ENCODE measurements at regions not wholly inside any gene's neighbourhood (a gene's known extent, or its start where the extent isn't known, plus 50 kb on each side); places are given as distances from the start of the nearest gene placed in this dataset.

DNA sequence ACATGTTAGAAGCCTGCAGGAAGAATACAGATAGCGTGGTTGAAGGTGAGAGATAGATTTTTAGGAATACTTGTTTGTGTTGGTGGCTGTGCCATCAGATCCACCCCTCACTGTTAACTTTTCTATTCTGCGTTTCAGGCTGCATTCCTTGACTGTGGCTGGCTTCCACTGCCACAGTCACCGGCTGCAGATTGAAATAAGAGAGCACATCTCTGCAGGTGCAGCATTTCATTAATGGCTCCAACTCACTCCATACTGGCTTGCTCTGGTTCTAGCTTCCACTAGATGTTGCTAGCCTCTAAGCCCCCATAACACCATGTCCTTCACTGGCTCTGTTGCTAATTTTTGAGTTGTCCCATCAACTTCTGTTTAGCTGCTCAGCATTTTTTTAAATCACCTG, 286.5 kb downstream of the CPS1 start:
- Histone ChIP-seq H2AFZ (ENCODE audit: low read length) (peak overlapping the region; percentile 57; the same call in 1 of the 2 replicates), H3K36me3 (ENCODE audit: control insufficient read depth in 2 of 4, insufficient read depth in 4 of 4, low read length in 3 of 4) (no peaks in the 10 kb centered on the region), H3K14ac (ENCODE audit: insufficient read length) (no peak overlapping the region), H4K91ac (replicated peaks; ENCODE audit: insufficient read length, low read length) (no peak overlapping the region), H3K4me1 (replicated peaks in 1 of 4; ENCODE audit: control insufficient read depth in 3 of 4, insufficient read depth in 4 of 4, low read length in 3 of 4) (peaks cover 0 to 4% (median 2%) of the 10 kb centered on the region in 4 experiments; a peak in 2 of 7 replicates), H3K18ac (ENCODE audit: extremely low read depth, low read length) (no peak overlapping the region), H3K4me3 (ENCODE audit: extremely low read depth in 1 of 4, insufficient read depth in 2 of 4, low read depth in 3 of 4, low read length in 4 of 4) (no peak overlapping the region), H4K8ac (ENCODE audit: extremely low read depth, insufficient read depth, low read length) (no peak overlapping the region), H3K9me3 (ENCODE audit: insufficient read depth in 2 of 2, low read depth in 1 of 2, low read length in 1 of 2) (no peaks in the 10 kb centered on the region), H3K56ac (replicated peaks; ENCODE audit: insufficient read length, low read depth, low read length) (no peak overlapping the region), H3K4me2 (ENCODE audit: insufficient read depth in 1 of 2, low read depth in 2 of 2, low read length in 2 of 2) (no peak overlapping the region), H2BK12ac (ENCODE audit: low read depth, low read length) (no peak overlapping the region), H3K79me2 (ENCODE audit: control insufficient read depth in 1 of 2, insufficient read depth in 2 of 2, low read length in 2 of 2) (no peaks in the 10 kb centered on the region), H2BK5ac (ENCODE audit: low read depth, low read length) (no peak overlapping the region), H3K27ac (ENCODE audit: low read depth, low read length) (no peak overlapping the region), H3K27me3 (replicated peaks in 1 of 4; ENCODE audit: control insufficient read depth in 3 of 4, extremely low read depth in 1 of 4, insufficient read depth in 3 of 4, low read length in 3 of 4) (no peaks in the 10 kb centered on the region), H4K5ac (ENCODE audit: insufficient read length, low read depth, low read length) (no peak overlapping the region), H3K4ac (replicated peaks; ENCODE audit: insufficient read length, low read depth, low read length) (no peak overlapping the region), H4K20me1 (replicated peaks in 1 of 2; ENCODE audit: control insufficient read depth in 1 of 2, insufficient read depth in 2 of 2, low read length in 2 of 2) (no peaks in the 10 kb centered on the region), H3K79me1 (ENCODE audit: low read depth, low read length) (no peaks in the 10 kb centered on the region), H2BK120ac (replicated peaks; ENCODE audit: low read depth, low read length) (no peak overlapping the region), H2BK20ac (ENCODE audit: low read length) (no peak overlapping the region), H3K9ac (replicated peaks in 1 of 4; ENCODE audit: extremely low read depth in 1 of 4, low read depth in 3 of 4, low read length in 3 of 4) (no peak overlapping the region), H2BK15ac (ENCODE audit: low read length) (no peak overlapping the region), H3K23me2 (ENCODE audit: low read depth, low read length) (no peaks in the 10 kb centered on the region), H3K23ac (ENCODE audit: insufficient read length) (no peak overlapping the region), H2AK5ac (ENCODE audit: low read depth, low read length) (no peak overlapping the region)
- TF ChIP-seq, protein P1, sequence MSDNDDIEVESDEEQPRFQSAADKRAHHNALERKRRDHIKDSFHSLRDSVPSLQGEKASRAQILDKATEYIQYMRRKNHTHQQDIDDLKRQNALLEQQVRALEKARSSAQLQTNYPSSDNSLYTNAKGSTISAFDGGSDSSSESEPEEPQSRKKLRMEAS (IDR thresholded peaks at IDR 0.05): no peak
- 0 out of 4 replicates have a peak, but pooled peaks of 1 of the 2 experiments have one; percentile 7 for TF ChIP-seq RAD21 (IDR thresholded peaks at IDR 0.05 in 1 of 2, conservative IDR thresholded peaks at IDR 0.05 in 1 of 2; ENCODE audit: low read depth in 2 of 2, low read length in 2 of 2)
- WGBS, 2 experiments (ENCODE audit: extremely low coverage in 1 of 2, insufficient coverage in 1 of 2, insufficient read length in 1 of 2, insufficient replicate concordance in 2 of 2, low coverage in 1 of 2, low lambda C conversion rate in 2 of 2, missing lambda C conversion rate in 1 of 2): 81% methylated on average over 3 of the region's 3 CpGs; no CpG with 5 or more reads in 1 of the 2 experiments
- ChIA-PET CTCF (ENCODE audit: partially characterized antibody) (interaction anchor here (0.7 kb wide), 1 partner anchor 69 kb away, joined by 3 read pairs; no protein-coding TSS in a partner anchor), POLR2A (ENCODE audit: partially characterized antibody) (no interaction called here)
- FAIRE-seq: no peak
- no peak for DNase-seq (ENCODE audit: low read depth in 1 of 2, low spot score in 2 of 2)
